ENCODE measurements at regions not wholly inside any gene's neighbourhood (a gene's known extent, or its start where the extent isn't known, plus 50 kb on each side); places are given as distances from the start of the nearest gene placed in this dataset.

GRCh38 chr16:35734728-35735402 lies 2275.5 kb downstream of the TP53TG3F start:
- TF ChIP-seq FOXM1 (IDR thresholded peaks at IDR 0.05; ENCODE audit: borderline replicate concordance): no peak
- TF ChIP-seq TARDBP (IDR thresholded peaks at IDR 0.05): no peak
- no peak for TF ChIP-seq FOXA1 (IDR thresholded peaks at IDR 0.05)
- TF ChIP-seq SUZ12 (IDR thresholded peaks at IDR 0.05): no peak
- no peak for TF ChIP-seq CTBP1 (IDR thresholded peaks at IDR 0.05; ENCODE audit: borderline replicate concordance)
- TF ChIP-seq ELF4 (IDR thresholded peaks at IDR 0.05): no peak
- TF ChIP-seq SP1 (IDR thresholded peaks at IDR 0.05): no peak
- no peak for TF ChIP-seq BHLHE40 (IDR thresholded peaks at IDR 0.05; ENCODE audit: borderline replicate concordance)
- no peak for TF ChIP-seq NFRKB (IDR thresholded peaks at IDR 0.05)
- TF ChIP-seq HDGF (IDR thresholded peaks at IDR 0.05; ENCODE audit: borderline replicate concordance): no peak
- no peak for DNase-seq (ENCODE audit: extremely low spot score)
- ChIA-PET CTCF (no interaction called here), POLR2A (no interaction called here)

- CTCF ChIA-PET: no interaction called here
- POLR2A ChIA-PET: no interaction called here
- TF ChIP-seq PKNOX1 (IDR thresholded peaks at IDR 0.05) (no peak), TARDBP (IDR thresholded peaks at IDR 0.05) (no peak), SUZ12 (IDR thresholded peaks at IDR 0.05) (no peak), FOXM1 (IDR thresholded peaks at IDR 0.05; ENCODE audit: borderline replicate concordance) (no peak), HDGF (IDR thresholded peaks at IDR 0.05; ENCODE audit: borderline replicate concordance) (no peak), NFRKB (IDR thresholded peaks at IDR 0.05) (no peak), CTBP1 (IDR thresholded peaks at IDR 0.05; ENCODE audit: borderline replicate concordance) (no peak), SP1 (IDR thresholded peaks at IDR 0.05) (no peak)
- no peak for DNase-seq (ENCODE audit: extremely low spot score)
These were observed 2276.2 kb downstream of the TP53TG3F start for GRCh38 chr16:35735403-35736251.

- POLR2A ChIA-PET: no interaction called here
- CTCF ChIA-PET: no interaction called here
- TF ChIP-seq ARNT (IDR thresholded peaks at IDR 0.05) (no peak), FOXK2 (IDR thresholded peaks at IDR 0.05) (no peak), TARDBP (IDR thresholded peaks at IDR 0.05) (no peak), ZNF384 (IDR thresholded peaks at IDR 0.05) (no peak), SUZ12 (IDR thresholded peaks at IDR 0.05) (no peak), CTBP1 (IDR thresholded peaks at IDR 0.05; ENCODE audit: borderline replicate concordance) (no peak), BHLHE40 (IDR thresholded peaks at IDR 0.05; ENCODE audit: borderline replicate concordance) (no peak), FOXA1 (IDR thresholded peaks at IDR 0.05) (no peak), L3MBTL2 (conservative IDR thresholded peaks at IDR 0.05) (no peak), FOXM1 (IDR thresholded peaks at IDR 0.05; ENCODE audit: borderline replicate concordance) (no peak), LEF1 (IDR thresholded peaks at IDR 0.05; ENCODE audit: borderline replicate concordance) (no peak)
- no peak for DNase-seq (ENCODE audit: extremely low spot score)
These were observed 2277.1 kb downstream of the TP53TG3F start for GRCh38 chr16:35736546-35736945.

GRCh38 chr16:35737076-35737475 lies 2277.7 kb downstream of the TP53TG3F start:
- DNase-seq (ENCODE audit: extremely low spot score): no peak
- TF ChIP-seq ZNF384 (IDR thresholded peaks at IDR 0.05) (no peak), ARNT (IDR thresholded peaks at IDR 0.05) (no peak), SP1 (IDR thresholded peaks at IDR 0.05) (no peak), TARDBP (IDR thresholded peaks at IDR 0.05) (no peak), LEF1 (IDR thresholded peaks at IDR 0.05; ENCODE audit: borderline replicate concordance) (no peak), FOXM1 (IDR thresholded peaks at IDR 0.05; ENCODE audit: borderline replicate concordance) (no peak), SUZ12 (IDR thresholded peaks at IDR 0.05) (no peak), HDGF (IDR thresholded peaks at IDR 0.05; ENCODE audit: borderline replicate concordance) (no peak), PKNOX1 (IDR thresholded peaks at IDR 0.05) (no peak), NFRKB (IDR thresholded peaks at IDR 0.05) (no peak), CTBP1 (IDR thresholded peaks at IDR 0.05; ENCODE audit: borderline replicate concordance) (no peak)
- CTCF ChIA-PET: interaction anchor here (0.6 kb wide), 1 partner anchor 108 kb away, joined by 3 read pairs; no protein-coding TSS in a partner anchor
- POLR2A ChIA-PET: no interaction called here

- no peak for DNase-seq (ENCODE audit: extremely low spot score)
- ChIA-PET POLR2A (no interaction called here), CTCF (no interaction called here)
- no peak for TF ChIP-seq BHLHE40 (IDR thresholded peaks at IDR 0.05; ENCODE audit: borderline replicate concordance)
- TF ChIP-seq CTBP1 (IDR thresholded peaks at IDR 0.05; ENCODE audit: borderline replicate concordance): no peak
- no peak for TF ChIP-seq ARNT (IDR thresholded peaks at IDR 0.05)
- TF ChIP-seq ZNF384 (IDR thresholded peaks at IDR 0.05): no peak
- no peak for TF ChIP-seq LEF1 (IDR thresholded peaks at IDR 0.05; ENCODE audit: borderline replicate concordance)
- no peak for TF ChIP-seq FOXK2 (IDR thresholded peaks at IDR 0.05)
- TF ChIP-seq ELF4 (IDR thresholded peaks at IDR 0.05): no peak
- no peak for TF ChIP-seq L3MBTL2 (conservative IDR thresholded peaks at IDR 0.05)
- no peak for TF ChIP-seq NFRKB (IDR thresholded peaks at IDR 0.05)
- TF ChIP-seq FOXM1 (IDR thresholded peaks at IDR 0.05; ENCODE audit: borderline replicate concordance): no peak
- no peak for TF ChIP-seq SUZ12 (IDR thresholded peaks at IDR 0.05)
- TF ChIP-seq TARDBP (IDR thresholded peaks at IDR 0.05): no peak
- TF ChIP-seq HDGF (IDR thresholded peaks at IDR 0.05; ENCODE audit: borderline replicate concordance): no peak
- TF ChIP-seq PKNOX1 (IDR thresholded peaks at IDR 0.05): no peak
- TF ChIP-seq SP1 (IDR thresholded peaks at IDR 0.05): no peak
- no peak for TF ChIP-seq FOXA1 (IDR thresholded peaks at IDR 0.05)
These were observed 2282.1 kb downstream of the TP53TG3F start for GRCh38 chr16:35741546-35741945.

All from HEK293T (cell line).